Tibial nerve (tissue), 4 donors: ENCODE measurements at regions not wholly inside any gene's neighbourhood (a gene's known extent, or its start where the extent isn't known, plus 50 kb on each side); places are given as distances from the start of the nearest gene placed in this dataset.

Experiments
- CTCF ChIP-seq, 5 experiments: fragments of 200-600 bp in 3 of 5; fragments of 450-650 bp in 2 of 5; sonication (generic) in 3 of 5; IDR thresholded peaks; one replicate each; pipeline ENCODE4 v1.5.1; 2016 to 2019; ENCODE audit warnings: antibody characterized with exemption in 5 of 5, mild to moderate bottlenecking in 3 of 5, moderate library complexity in 2 of 5
- EP300 ChIP-seq, 2 donors: sonication (generic); formaldehyde crosslinking; IDR thresholded peaks; one replicate each; pipeline ENCODE4 v1.6.1; 2017; ENCODE audit warnings: antibody characterized with exemption in 2 of 2, mild to moderate bottlenecking in 1 of 2

- TF ChIP-seq CTCF (IDR thresholded peaks at IDR 0.05) (no peak), EP300 (IDR thresholded peaks at IDR 0.05) (no peak)
Observed at GRCh38 chr20:60180986-60181385, 222.8 kb downstream of the CDH26 start.
